ENCODE measurements at regions not wholly inside any gene's neighbourhood (a gene's known extent, or its start where the extent isn't known, plus 50 kb on each side); places are given as distances from the start of the nearest gene placed in this dataset.

GRCh38 chr3:28597452-28597851 lies 248.8 kb upstream of the AZI2 start:
- Histone ChIP-seq H4K20me1 (ENCODE audit: control insufficient read depth, insufficient read depth) (no peaks in the 10 kb centered on the region), H3K4me3 (no peak overlapping the region), H3K36me3 (ENCODE audit: control insufficient read depth in 2 of 2, insufficient read depth in 2 of 2, low read length in 1 of 2) (no peaks in the 10 kb centered on the region), H3K27me3 (replicated peaks in 1 of 2; ENCODE audit: control insufficient read depth in 2 of 2, insufficient read depth in 2 of 2, low read length in 1 of 2) (no peaks in the 10 kb centered on the region), H3K4me2 (ENCODE audit: control insufficient read depth, insufficient read depth) (no peak overlapping the region), H3K9ac (ENCODE audit: control insufficient read depth, insufficient read depth, low read length) (no peak overlapping the region), H3K27ac (ENCODE audit: control insufficient read depth, insufficient read depth) (no peak overlapping the region), H3K79me2 (ENCODE audit: control insufficient read depth, insufficient read depth, low read length) (no peaks in the 10 kb centered on the region), H3K4me1 (ENCODE audit: control insufficient read depth, insufficient read depth, low read length) (no peaks in the 10 kb centered on the region), H2AFZ (ENCODE audit: control insufficient read depth, low read depth, low read length) (no peak overlapping the region), H3K9me3 (replicated peaks; ENCODE audit: control insufficient read depth, insufficient read depth, low read length) (no peaks in the 10 kb centered on the region)
- ChIA-PET RAD21 (ENCODE audit: unreplicated experiment) (no interaction called here), CTCF (interaction anchor here (1.2 kb wide), 1 partner anchor 9 kb away, joined by 4 read pairs; no protein-coding TSS in a partner anchor), SMC1A (ENCODE audit: uncharacterized antibody, unreplicated experiment) (interaction anchor here (1.1 kb wide), 1 partner anchor 9 kb away, joined by 3 read pairs; no protein-coding TSS in a partner anchor), POLR2A (no interaction called here)
- BruUV-seq (replicated peaks) = no TSS peak
- no peak for ATAC-seq
- FAIRE-seq = no peak
- in situ Hi-C loops (cut with MboI) = no loop called here
- DNase-seq (ENCODE audit: low read depth, low spot score) = no peak
- intact Hi-C loops (cut with micrococcal nuclease; ENCODE audit: unreplicated experiment) = no loop called here
- 9% methylated on average over 6 of the region's 6 CpGs for WGBS (ENCODE audit: insufficient coverage, insufficient replicate concordance, low lambda C conversion rate, missing lambda C conversion rate)
- TF ChIP-seq, protein P1, sequence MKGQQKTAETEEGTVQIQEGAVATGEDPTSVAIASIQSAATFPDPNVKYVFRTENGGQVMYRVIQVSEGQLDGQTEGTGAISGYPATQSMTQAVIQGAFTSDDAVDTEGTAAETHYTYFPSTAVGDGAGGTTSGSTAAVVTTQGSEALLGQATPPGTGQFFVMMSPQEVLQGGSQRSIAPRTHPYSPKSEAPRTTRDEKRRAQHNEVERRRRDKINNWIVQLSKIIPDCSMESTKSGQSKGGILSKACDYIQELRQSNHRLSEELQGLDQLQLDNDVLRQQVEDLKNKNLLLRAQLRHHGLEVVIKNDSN (IDR thresholded peaks at IDR 0.05; ENCODE audit: borderline replicate concordance, extremely low read length, insufficient read depth, low read depth, low read length) = no peak
- TF ChIP-seq, protein P2, sequence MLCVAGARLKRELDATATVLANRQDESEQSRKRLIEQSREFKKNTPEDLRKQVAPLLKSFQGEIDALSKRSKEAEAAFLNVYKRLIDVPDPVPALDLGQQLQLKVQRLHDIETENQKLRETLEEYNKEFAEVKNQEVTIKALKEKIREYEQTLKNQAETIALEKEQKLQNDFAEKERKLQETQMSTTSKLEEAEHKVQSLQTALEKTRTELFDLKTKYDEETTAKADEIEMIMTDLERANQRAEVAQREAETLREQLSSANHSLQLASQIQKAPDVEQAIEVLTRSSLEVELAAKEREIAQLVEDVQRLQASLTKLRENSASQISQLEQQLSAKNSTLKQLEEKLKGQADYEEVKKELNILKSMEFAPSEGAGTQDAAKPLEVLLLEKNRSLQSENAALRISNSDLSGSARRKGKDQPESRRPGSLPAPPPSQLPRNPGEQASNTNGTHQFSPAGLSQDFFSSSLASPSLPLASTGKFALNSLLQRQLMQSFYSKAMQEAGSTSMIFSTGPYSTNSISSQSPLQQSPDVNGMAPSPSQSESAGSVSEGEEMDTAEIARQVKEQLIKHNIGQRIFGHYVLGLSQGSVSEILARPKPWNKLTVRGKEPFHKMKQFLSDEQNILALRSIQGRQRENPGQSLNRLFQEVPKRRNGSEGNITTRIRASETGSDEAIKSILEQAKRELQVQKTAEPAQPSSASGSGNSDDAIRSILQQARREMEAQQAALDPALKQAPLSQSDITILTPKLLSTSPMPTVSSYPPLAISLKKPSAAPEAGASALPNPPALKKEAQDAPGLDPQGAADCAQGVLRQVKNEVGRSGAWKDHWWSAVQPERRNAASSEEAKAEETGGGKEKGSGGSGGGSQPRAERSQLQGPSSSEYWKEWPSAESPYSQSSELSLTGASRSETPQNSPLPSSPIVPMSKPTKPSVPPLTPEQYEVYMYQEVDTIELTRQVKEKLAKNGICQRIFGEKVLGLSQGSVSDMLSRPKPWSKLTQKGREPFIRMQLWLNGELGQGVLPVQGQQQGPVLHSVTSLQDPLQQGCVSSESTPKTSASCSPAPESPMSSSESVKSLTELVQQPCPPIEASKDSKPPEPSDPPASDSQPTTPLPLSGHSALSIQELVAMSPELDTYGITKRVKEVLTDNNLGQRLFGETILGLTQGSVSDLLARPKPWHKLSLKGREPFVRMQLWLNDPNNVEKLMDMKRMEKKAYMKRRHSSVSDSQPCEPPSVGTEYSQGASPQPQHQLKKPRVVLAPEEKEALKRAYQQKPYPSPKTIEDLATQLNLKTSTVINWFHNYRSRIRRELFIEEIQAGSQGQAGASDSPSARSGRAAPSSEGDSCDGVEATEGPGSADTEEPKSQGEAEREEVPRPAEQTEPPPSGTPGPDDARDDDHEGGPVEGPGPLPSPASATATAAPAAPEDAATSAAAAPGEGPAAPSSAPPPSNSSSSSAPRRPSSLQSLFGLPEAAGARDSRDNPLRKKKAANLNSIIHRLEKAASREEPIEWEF (IDR thresholded peaks at IDR 0.05; ENCODE audit: insufficient replicate concordance, low read depth, low read length) = no peak
- TF ChIP-seq EGR1 (IDR thresholded peaks at IDR 0.05; ENCODE audit: borderline replicate concordance in 1 of 2, low read depth in 2 of 2, low read length in 2 of 2) = no peak
- TF ChIP-seq NR2F1 (conservative IDR thresholded peaks at IDR 0.05) = no peak
- TF ChIP-seq WRNIP1 (IDR thresholded peaks at IDR 0.05; ENCODE audit: borderline replicate concordance, low read depth, low read length) = no peak
- no peak for TF ChIP-seq BMI1 (IDR thresholded peaks at IDR 0.05; ENCODE audit: borderline replicate concordance)
- no peak for TF ChIP-seq BRCA1 (IDR thresholded peaks at IDR 0.05; ENCODE audit: low read depth, low read length)
- no peak for TF ChIP-seq ZBTB40 (IDR thresholded peaks at IDR 0.05; ENCODE audit: borderline replicate concordance)
- TF ChIP-seq, protein P3, sequence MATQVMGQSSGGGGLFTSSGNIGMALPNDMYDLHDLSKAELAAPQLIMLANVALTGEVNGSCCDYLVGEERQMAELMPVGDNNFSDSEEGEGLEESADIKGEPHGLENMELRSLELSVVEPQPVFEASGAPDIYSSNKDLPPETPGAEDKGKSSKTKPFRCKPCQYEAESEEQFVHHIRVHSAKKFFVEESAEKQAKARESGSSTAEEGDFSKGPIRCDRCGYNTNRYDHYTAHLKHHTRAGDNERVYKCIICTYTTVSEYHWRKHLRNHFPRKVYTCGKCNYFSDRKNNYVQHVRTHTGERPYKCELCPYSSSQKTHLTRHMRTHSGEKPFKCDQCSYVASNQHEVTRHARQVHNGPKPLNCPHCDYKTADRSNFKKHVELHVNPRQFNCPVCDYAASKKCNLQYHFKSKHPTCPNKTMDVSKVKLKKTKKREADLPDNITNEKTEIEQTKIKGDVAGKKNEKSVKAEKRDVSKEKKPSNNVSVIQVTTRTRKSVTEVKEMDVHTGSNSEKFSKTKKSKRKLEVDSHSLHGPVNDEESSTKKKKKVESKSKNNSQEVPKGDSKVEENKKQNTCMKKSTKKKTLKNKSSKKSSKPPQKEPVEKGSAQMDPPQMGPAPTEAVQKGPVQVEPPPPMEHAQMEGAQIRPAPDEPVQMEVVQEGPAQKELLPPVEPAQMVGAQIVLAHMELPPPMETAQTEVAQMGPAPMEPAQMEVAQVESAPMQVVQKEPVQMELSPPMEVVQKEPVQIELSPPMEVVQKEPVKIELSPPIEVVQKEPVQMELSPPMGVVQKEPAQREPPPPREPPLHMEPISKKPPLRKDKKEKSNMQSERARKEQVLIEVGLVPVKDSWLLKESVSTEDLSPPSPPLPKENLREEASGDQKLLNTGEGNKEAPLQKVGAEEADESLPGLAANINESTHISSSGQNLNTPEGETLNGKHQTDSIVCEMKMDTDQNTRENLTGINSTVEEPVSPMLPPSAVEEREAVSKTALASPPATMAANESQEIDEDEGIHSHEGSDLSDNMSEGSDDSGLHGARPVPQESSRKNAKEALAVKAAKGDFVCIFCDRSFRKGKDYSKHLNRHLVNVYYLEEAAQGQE (IDR thresholded peaks at IDR 0.05; ENCODE audit: low read depth, low read length) = no peak

Measured in GM12878 (cell line).